Muscle layer of colon (tissue), 2 donors: ENCODE measurements at regions not wholly inside any gene's neighbourhood (a gene's known extent, or its start where the extent isn't known, plus 50 kb on each side); places are given as distances from the start of the nearest gene placed in this dataset.

Experiments used
- H3K27ac ChIP-seq: one replicate; pipeline ENCODE4 v1.7.0; 2013; ENCODE audit warnings: low read depth, mild to moderate bottlenecking, low read length, moderate library complexity
- H3K27me3 ChIP-seq, 2 donors: one replicate each; pipeline ENCODE4 v1.7.0; 2013; ENCODE audit warnings: low read length in 2 of 2, mild to moderate bottlenecking in 2 of 2; ENCODE audit not compliant: insufficient read depth in 2 of 2, control insufficient read depth in 1 of 2
- H3K36me3 ChIP-seq: one replicate; pipeline ENCODE4 v1.7.0; 2013; ENCODE audit warnings: mild to moderate bottlenecking, low read length; ENCODE audit not compliant: insufficient read depth
- H3K4me1 ChIP-seq: one replicate; pipeline ENCODE4 v1.7.0; 2013; ENCODE audit warnings: mild to moderate bottlenecking, low read length; ENCODE audit not compliant: insufficient read depth
- H3K4me3 ChIP-seq, 2 donors: one replicate each; pipeline ENCODE4 v1.7.0; 2013; ENCODE audit warnings: low read length in 2 of 2, low read depth in 1 of 2, mild to moderate bottlenecking in 1 of 2, moderate library complexity in 1 of 2
- H3K9ac ChIP-seq: one replicate; pipeline ENCODE4 v1.7.0; 2013; ENCODE audit warnings: low read length
- H3K9me3 ChIP-seq: one replicate; pipeline ENCODE4 v1.7.0; 2013; ENCODE audit warnings: mild to moderate bottlenecking, low read length
- donor health status: abdominal sarcoma.
- donor health status: Adenocarcinoma of cecum.

DNA sequence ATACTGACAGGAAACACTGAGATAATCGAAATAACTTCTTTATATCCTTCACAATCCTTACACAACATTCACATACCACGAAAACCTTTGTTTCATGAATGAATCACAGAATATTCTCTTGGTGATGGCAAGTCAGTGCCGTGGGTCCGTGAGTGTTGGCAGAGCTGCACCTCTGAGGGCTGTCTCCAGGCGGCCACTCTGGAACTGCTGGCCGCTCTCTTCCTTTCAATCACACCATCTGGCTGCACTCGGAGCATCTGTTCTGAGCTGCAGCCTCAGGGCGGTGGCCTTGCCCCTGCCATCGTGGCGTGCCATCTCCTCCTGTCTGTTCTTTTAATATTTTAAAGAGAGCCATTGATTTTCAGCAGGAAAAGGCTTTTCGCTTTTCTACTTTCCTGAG lies 129.4 kb upstream of the AFDN start:
- H3K4me3 ChIP-seq: no peak overlapping the region
- H3K27ac ChIP-seq: no peak overlapping the region
- H3K36me3 ChIP-seq: no peaks in the 10 kb centered on the region
- H3K9me3 ChIP-seq: no peaks in the 10 kb centered on the region
- H3K4me1 ChIP-seq: no peaks in the 10 kb centered on the region
- H3K9ac ChIP-seq: no peak overlapping the region
- H3K27me3 ChIP-seq: no peaks in the 10 kb centered on the region

DNA sequence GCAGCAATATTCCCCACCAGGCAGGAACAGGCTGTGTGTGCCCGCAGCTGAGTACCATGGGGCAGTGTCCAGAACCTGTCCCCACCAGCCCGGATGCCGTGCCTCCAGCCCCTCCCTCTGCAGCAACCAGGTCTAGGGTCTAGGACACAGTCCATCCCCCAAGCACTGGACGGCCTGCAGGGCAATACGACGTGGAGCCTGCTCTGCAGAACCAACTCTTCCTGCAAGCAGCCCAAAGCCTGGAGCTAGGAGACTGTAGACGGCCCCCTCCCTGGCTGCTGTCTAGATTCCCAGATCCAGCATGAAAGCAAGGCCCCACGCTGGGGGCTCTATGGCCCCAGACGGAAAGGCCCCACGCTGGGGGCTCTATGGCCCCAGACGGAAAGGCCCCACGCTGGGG lies 128.2 kb upstream of the AFDN start:
- Histone ChIP-seq H3K4me3 (no peak overlapping the region), H3K9ac (no peak overlapping the region), H3K4me1 (no peaks in the 10 kb centered on the region), H3K36me3 (no peaks in the 10 kb centered on the region), H3K9me3 (no peaks in the 10 kb centered on the region), H3K27me3 (no peaks in the 10 kb centered on the region), H3K27ac (no peak overlapping the region)

DNA sequence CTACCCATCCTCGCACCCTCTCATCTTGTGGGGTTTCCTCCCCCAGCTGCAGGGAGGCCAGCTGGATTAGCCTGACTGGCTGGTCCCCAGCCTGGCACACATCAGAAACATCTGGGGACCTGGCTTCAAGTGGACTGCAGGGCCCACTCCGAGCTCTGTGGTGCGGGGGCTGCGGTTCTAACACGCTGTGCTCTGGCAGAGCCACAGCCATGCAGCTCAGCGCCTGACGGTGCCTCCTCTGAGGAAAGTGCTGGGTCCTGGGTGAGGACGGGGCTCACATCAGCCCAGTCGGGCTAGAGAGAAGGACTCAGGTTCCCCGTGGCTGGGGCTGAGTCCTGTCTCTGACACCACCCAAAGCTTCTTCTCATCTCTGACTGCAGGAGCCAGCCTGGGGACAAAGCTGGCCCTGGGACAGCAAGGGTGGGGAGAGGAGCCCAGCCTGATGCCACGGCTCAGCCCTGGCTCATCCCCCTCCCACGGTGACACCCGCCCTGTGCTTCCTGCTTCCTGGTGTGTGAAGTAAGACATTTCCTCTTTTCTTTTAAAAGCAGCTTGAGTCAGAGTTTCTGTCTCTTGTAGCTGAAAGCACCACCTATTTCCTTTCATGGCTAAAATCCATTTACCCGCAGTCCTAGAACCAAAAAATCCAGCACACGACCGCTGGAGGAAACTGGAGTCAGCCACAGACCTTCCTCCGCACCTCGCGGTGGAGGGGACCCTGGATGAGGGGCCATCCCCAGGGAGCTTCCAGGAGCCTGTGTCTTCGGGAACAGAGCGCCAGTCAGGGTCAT lies 127.4 kb upstream of the AFDN start:
- Histone ChIP-seq H3K4me3 (no peak overlapping the region), H3K9me3 (no peaks in the 10 kb centered on the region), H3K9ac (no peak overlapping the region), H3K36me3 (no peaks in the 10 kb centered on the region), H3K27me3 (no peaks in the 10 kb centered on the region), H3K27ac (no peak overlapping the region), H3K4me1 (no peaks in the 10 kb centered on the region)

- H3K9me3 ChIP-seq: no peaks in the 10 kb centered on the region
- no peak overlapping the region for H3K27ac ChIP-seq
- H3K4me3 ChIP-seq: no peak overlapping the region
- no peak overlapping the region for H3K9ac ChIP-seq
- no peaks in the 10 kb centered on the region for H3K36me3 ChIP-seq
- H3K27me3 ChIP-seq: no peaks in the 10 kb centered on the region
- no peaks in the 10 kb centered on the region for H3K4me1 ChIP-seq
Observed at GRCh38 chr6:167700199-167700598, 126.5 kb upstream of the AFDN start.

DNA sequence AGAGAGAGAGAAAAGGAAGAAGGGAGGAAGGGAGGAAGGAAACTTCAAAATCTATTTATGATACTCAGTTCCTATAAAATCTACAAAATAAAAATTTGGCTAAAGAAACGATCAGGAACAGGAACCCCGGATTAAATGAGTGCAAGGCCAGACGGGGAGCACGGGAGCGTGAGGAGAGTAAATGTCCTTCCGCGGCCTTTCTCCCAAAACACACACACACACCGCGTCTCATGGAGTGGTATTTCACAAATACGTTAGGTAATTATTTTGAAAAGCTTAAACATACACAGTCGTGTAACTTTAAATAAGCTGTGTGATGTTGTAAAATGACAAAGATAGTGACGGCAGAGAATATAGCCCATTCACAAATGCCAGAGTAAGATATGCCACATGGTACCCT lies 125.7 kb upstream of the AFDN start:
- Histone ChIP-seq H3K36me3 (no peaks in the 10 kb centered on the region), H3K27ac (no peak overlapping the region), H3K4me3 (no peak overlapping the region), H3K9me3 (no peaks in the 10 kb centered on the region), H3K9ac (no peak overlapping the region), H3K4me1 (no peaks in the 10 kb centered on the region), H3K27me3 (no peaks in the 10 kb centered on the region)

GRCh38 chr6:167702241-167702827 lies 124.4 kb upstream of the AFDN start:
- Histone ChIP-seq H3K27me3 (peaks cover 0 to 5% of the 10 kb centered on the region in 2 donors), H3K36me3 (no peaks in the 10 kb centered on the region), H3K27ac (no peak overlapping the region), H3K4me1 (no peaks in the 10 kb centered on the region), H3K9me3 (no peaks in the 10 kb centered on the region), H3K4me3 (no peak overlapping the region), H3K9ac (no peak overlapping the region)

- Histone ChIP-seq H3K4me3 (no peak overlapping the region), H3K9me3 (no peaks in the 10 kb centered on the region), H3K27me3 (peaks cover 0 to 5% of the 10 kb centered on the region in 2 donors), H3K27ac (no peak overlapping the region), H3K4me1 (no peaks in the 10 kb centered on the region), H3K36me3 (no peaks in the 10 kb centered on the region), H3K9ac (no peak overlapping the region)
Observed at GRCh38 chr6:167703347-167703746, 123.4 kb upstream of the AFDN start.

GRCh38 chr6:167703781-167704180 lies 122.9 kb upstream of the AFDN start:
- H3K36me3 ChIP-seq: no peaks in the 10 kb centered on the region
- H3K4me1 ChIP-seq: no peaks in the 10 kb centered on the region
- peaks cover 0 to 5% of the 10 kb centered on the region in 2 donors for H3K27me3 ChIP-seq
- no peak overlapping the region for H3K9ac ChIP-seq
- H3K27ac ChIP-seq: no peak overlapping the region
- no peak overlapping the region for H3K4me3 ChIP-seq
- H3K9me3 ChIP-seq: no peaks in the 10 kb centered on the region

DNA sequence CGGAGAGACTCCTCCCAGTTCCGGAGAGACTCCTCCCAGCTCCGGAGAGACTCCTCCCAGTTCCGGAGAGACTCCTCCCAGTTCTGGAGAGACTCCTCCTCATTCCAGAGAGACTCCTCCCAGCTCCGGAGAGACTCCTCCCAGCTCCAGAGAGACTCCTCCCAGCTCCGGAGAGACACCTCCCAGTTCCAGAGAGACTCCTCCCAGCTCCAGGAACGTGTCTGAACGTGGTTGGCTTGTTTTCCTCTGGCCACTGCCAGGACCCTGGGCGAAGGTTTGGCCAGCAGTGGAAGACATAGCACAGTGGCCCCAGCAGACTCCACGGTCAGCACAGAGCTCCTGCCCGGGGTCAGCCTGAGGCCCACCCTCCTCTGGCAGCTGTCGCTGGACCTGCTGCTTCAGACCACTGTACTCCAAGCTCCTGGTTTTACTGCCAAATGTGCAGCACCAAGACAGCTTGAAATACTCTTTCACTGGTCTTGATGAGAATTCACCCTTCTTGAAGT lies 122.3 kb upstream of the AFDN start:
- Histone ChIP-seq H3K36me3 (no peaks in the 10 kb centered on the region), H3K27me3 (peaks cover 0 to 5% of the 10 kb centered on the region in 2 donors), H3K27ac (no peak overlapping the region), H3K9ac (no peak overlapping the region), H3K4me3 (no peak overlapping the region), H3K4me1 (no peaks in the 10 kb centered on the region), H3K9me3 (no peaks in the 10 kb centered on the region)

DNA sequence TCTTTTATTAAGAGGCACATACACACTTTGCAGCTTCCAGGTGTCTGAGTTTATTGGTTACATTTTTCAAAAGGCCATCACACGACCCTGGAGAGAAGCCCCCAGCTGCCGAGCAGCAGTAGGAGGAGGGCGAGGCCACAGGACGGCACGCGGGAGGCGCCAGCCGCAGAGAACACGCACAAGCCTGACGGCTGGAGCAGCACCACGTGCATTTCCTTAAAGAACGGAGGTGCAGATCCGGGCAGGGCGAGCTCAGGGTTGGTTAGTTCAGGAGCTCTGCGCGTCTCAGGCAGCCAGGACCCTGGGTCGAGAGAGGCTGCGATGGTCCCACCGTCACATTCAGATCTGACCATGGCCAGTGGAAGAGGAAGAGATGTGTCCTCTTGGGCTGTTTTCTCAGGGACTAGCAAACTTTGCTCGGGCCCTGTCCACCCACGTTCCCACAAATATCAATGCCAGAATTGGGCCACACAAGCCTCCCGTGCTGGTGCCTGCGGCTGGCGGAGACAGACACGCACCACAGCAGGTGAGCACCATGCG lies 121.4 kb upstream of the AFDN start:
- Histone ChIP-seq H3K4me1 (no peaks in the 10 kb centered on the region), H3K27ac (no peak overlapping the region)

GRCh38 chr6:167706313-167707109 lies 120.2 kb upstream of the AFDN start:
- H3K4me1 ChIP-seq: no peaks in the 10 kb centered on the region
- no peak overlapping the region for H3K9ac ChIP-seq
- H3K27ac ChIP-seq: no peak overlapping the region
- no peaks in the 10 kb centered on the region for H3K36me3 ChIP-seq
- no peaks in the 10 kb centered on the region for H3K9me3 ChIP-seq
- H3K27me3 ChIP-seq: peaks cover 0 to 5% of the 10 kb centered on the region in 2 donors
- H3K4me3 ChIP-seq: no peak overlapping the region

More for the DNA sequence above, 121.4 kb upstream of the AFDN start:
- H3K27me3 ChIP-seq: peaks cover 0 to 5% of the 10 kb centered on the region in 2 donors
- H3K9ac ChIP-seq: no peak overlapping the region
- no peaks in the 10 kb centered on the region for H3K36me3 ChIP-seq
- no peak overlapping the region for H3K4me3 ChIP-seq
- no peaks in the 10 kb centered on the region for H3K9me3 ChIP-seq
